GM06990 (cell line): ENCODE measurements at regions not wholly inside any gene's neighbourhood (a gene's known extent, or its start where the extent isn't known, plus 50 kb on each side); places are given as distances from the start of the nearest gene placed in this dataset.

Source experiments
- DNase-seq: peaks from one replicate; pipeline ENCODE4 v3.0.0-alpha.2; 2011; ENCODE audit not compliant: insufficient read length; ENCODE audit errors: extremely low read depth
- H3K27me3 ChIP-seq: replicated peaks from 2 replicates; pipeline ENCODE4 v1.6.0; 2011; ENCODE audit warnings: low read length; ENCODE audit not compliant: control insufficient read depth, insufficient read depth
- H3K36me3 ChIP-seq: 2 replicates; pipeline ENCODE4 v1.5.1; 2011; ENCODE audit warnings: low read length; ENCODE audit not compliant: control insufficient read depth, insufficient read depth
- H3K4me3 ChIP-seq: replicated peaks from 2 replicates; pipeline ENCODE4 v1.5.1; 2011; ENCODE audit warnings: low read depth, mild to moderate bottlenecking, control low read depth, low read length
- TF ChIP-seq, protein P1 (sequence below): IDR thresholded peaks from 2 replicates; pipeline ENCODE4 v1.5.1; 2011; ENCODE audit warnings: low read length, control low read depth, mild to moderate bottlenecking, inconsistent platforms; ENCODE audit not compliant: insufficient read depth, poor library complexity, severe bottlenecking

GRCh38 chr15:94057305-94057704 lies 174.1 kb upstream of the MCTP2 start:
- no peak for DNase-seq
- no peaks in the 10 kb centered on the region for H3K36me3 ChIP-seq

DNA sequence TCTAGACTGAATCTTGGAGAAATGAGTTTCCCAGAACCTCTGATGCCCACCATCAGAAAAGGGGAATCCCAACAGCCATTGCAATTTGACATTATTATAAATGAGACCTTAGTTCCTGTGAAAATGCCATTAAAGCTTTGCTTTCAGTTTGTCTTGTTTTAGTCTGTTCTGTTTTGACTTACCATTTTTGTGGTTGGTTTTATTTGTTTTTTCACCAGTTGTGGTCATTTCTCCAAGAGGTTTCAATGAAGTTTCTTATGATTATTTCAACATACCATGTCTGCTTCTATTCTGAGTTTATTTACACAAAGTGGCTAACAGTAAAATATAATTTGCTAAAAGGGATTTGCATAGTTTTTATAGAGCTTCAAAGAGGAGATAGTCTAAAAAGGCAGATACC lies 175.0 kb upstream of the MCTP2 start:
- Histone ChIP-seq H3K4me3 (no peak overlapping the region), H3K36me3 (no peaks in the 10 kb centered on the region), H3K27me3 (no peaks in the 10 kb centered on the region)
- DNase-seq: no peak
- TF ChIP-seq, protein P1, sequence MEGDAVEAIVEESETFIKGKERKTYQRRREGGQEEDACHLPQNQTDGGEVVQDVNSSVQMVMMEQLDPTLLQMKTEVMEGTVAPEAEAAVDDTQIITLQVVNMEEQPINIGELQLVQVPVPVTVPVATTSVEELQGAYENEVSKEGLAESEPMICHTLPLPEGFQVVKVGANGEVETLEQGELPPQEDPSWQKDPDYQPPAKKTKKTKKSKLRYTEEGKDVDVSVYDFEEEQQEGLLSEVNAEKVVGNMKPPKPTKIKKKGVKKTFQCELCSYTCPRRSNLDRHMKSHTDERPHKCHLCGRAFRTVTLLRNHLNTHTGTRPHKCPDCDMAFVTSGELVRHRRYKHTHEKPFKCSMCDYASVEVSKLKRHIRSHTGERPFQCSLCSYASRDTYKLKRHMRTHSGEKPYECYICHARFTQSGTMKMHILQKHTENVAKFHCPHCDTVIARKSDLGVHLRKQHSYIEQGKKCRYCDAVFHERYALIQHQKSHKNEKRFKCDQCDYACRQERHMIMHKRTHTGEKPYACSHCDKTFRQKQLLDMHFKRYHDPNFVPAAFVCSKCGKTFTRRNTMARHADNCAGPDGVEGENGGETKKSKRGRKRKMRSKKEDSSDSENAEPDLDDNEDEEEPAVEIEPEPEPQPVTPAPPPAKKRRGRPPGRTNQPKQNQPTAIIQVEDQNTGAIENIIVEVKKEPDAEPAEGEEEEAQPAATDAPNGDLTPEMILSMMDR: no peak

More at GRCh38 chr15:94057305-94057704, 174.1 kb upstream of the MCTP2 start:
- Histone ChIP-seq H3K4me3 (no peak overlapping the region), H3K27me3 (no peaks in the 10 kb centered on the region)
- TF ChIP-seq, protein P1: no peak

DNA sequence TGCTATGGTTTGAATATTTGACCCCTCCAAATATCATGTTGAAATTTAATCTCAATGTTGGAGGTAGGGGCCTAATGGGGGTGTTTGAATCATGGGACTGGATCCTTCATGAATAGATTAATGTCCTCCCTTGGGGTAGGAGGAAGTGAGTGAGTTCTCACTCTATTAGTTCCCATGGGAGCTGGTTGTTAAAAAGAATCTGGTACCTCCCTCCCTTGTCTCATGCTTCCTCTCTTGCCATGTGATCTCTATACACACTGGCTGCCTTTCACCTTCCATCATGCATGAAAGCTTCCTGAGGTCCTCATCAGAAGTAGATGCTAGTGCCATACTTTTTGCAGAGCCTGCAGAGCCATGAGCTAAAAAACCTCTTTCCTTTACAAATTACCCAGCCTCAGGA lies 177.7 kb upstream of the MCTP2 start:
- no peaks in the 10 kb centered on the region for H3K36me3 ChIP-seq
- TF ChIP-seq, protein P1: no peak
- H3K4me3 ChIP-seq: no peak overlapping the region
- DNase-seq: no peak
- no peaks in the 10 kb centered on the region for H3K27me3 ChIP-seq

DNA sequence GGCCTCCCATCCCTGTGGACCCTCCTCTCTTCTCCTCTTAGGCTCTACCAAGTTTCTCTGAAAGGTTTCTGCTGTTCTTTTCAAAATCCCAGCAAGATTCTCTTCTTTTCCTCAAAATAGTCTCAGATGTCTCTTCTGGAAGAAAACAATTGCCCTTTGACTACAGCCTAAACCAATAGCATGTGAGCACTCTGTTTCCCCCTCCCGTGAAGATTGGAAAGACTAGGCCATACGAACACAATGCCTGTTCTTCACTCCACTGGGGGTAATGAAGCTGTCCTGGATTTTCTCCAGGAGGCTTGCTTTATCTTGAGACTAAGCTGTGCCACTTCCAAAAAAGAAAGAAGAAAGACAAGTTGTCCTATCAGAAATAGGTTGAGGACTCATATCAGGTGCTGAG lies 178.7 kb upstream of the MCTP2 start:
- no peaks in the 10 kb centered on the region for H3K27me3 ChIP-seq
- H3K4me3 ChIP-seq: no peak overlapping the region
- TF ChIP-seq, protein P1: no peak
- no peak for DNase-seq
- H3K36me3 ChIP-seq: no peaks in the 10 kb centered on the region

DNA sequence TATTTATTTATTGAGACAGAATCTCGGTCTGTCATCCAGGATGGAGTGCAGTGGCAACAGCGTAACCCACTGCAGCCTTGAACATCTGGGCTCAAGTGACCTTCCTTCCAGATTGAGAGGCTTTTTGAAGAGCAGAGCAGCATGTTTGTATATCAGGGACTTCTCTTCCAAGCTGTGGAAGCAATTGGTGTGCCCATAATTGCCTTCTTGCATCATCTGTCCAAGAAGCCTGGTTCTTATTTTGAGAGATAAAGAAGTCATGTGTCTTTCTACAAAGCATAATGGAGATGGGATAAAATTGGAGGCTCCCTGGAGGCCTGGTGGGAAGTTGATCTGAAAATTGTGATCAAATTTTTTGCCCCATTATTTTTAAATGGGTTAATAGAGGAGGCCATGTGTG lies 183.8 kb upstream of the MCTP2 start:
- Histone ChIP-seq H3K4me3 (no peak overlapping the region), H3K27me3 (no peaks in the 10 kb centered on the region), H3K36me3 (no peaks in the 10 kb centered on the region)
- TF ChIP-seq, protein P1: no peak
- DNase-seq: no peak
